H1 (cell line): ENCODE measurements at regions not wholly inside any gene's neighbourhood (a gene's known extent, or its start where the extent isn't known, plus 50 kb on each side); places are given as distances from the start of the nearest gene placed in this dataset.
A peak's percentile ranks its signal among the peaks of the same experiment; 100 is the strongest.

Experiments used
- CTCF ChIA-PET: fragments of 300-600 bp; sonication (Branson Sonifier 250); formaldehyde crosslinking; loops from one replicate; lab custom pipeline; 2021; ENCODE audit not compliant: partially characterized antibody; lab: Charles Lee
- POLR2A ChIA-PET: fragments of 300-600 bp; sonication (Branson Sonifier 250); formaldehyde crosslinking; loops from one replicate; lab custom pipeline; 2021; ENCODE audit warnings: inconsistent platforms; ENCODE audit not compliant: partially characterized antibody; lab: Charles Lee
- DNase-seq, 2 experiments: peaks; one replicate each; pipeline versions ENCODE4 v3.0.0 to v3.0.0-alpha.2; 2010 to 2022; ENCODE audit warnings: low spot score in 2 of 2, low read depth in 1 of 2, mixed read lengths in 1 of 2
- FAIRE-seq: peaks from 2 replicates; lab custom pipeline; 2011; peaks lifted over from hg19 to GRCh38; lab: Jason Lieb, UNC
- H2AFZ ChIP-seq: 2 replicates; pipeline ENCODE4 v1.8.1; 2012; ENCODE audit warnings: low read length, inconsistent platforms
- H2AK5ac ChIP-seq: 2 replicates; pipeline ENCODE4 v1.6.1; 2013; ENCODE audit warnings: low read depth, low read length
- H2BK120ac ChIP-seq: replicated peaks from 2 replicates; pipeline ENCODE3; 2013; ENCODE audit warnings: low read depth, low read length, inconsistent platforms
- H2BK12ac ChIP-seq: 2 replicates; pipeline ENCODE4 v1.6.1; 2013; ENCODE audit warnings: low read depth, low read length
- H2BK15ac ChIP-seq: 2 replicates; pipeline ENCODE4 v1.6.1; 2013; ENCODE audit warnings: low read length
- H2BK20ac ChIP-seq: 2 replicates; pipeline ENCODE4 v1.6.1; 2013; ENCODE audit warnings: low read length
- H2BK5ac ChIP-seq: 2 replicates; pipeline ENCODE4 v1.6.1; 2013; ENCODE audit warnings: low read depth, low read length
- H3K14ac ChIP-seq: 2 replicates; pipeline ENCODE4 v1.6.1; 2013; ENCODE audit warnings: inconsistent platforms; ENCODE audit not compliant: insufficient read length
- H3K18ac ChIP-seq: 2 replicates; pipeline ENCODE4 v1.6.1; 2013; ENCODE audit warnings: low read length; ENCODE audit errors: extremely low read depth
- H3K23ac ChIP-seq: 2 replicates; pipeline ENCODE4 v1.6.1; 2013; ENCODE audit warnings: inconsistent platforms; ENCODE audit not compliant: insufficient read length
- H3K23me2 ChIP-seq: 2 replicates; pipeline ENCODE4 v1.6.1; 2013; ENCODE audit warnings: low read depth, low read length
- H3K27ac ChIP-seq: 2 replicates; pipeline ENCODE4 v1.6.1; 2011; ENCODE audit warnings: low read depth, low read length, inconsistent platforms
- H3K27me3 ChIP-seq, 4 experiments: replicated peaks in 1 of 4; 1 replicate in 1 of 4; 2 replicates in 3 of 4; pipeline versions ENCODE4 v1.6.1 to v1.8.1; 2011 to 2013; ENCODE audit warnings: low read length in 3 of 4, mild to moderate bottlenecking in 3 of 4, inconsistent platforms in 2 of 4, mixed read lengths in 2 of 4, moderate library complexity in 1 of 4; ENCODE audit not compliant: control insufficient read depth in 3 of 4, insufficient read depth in 3 of 4; ENCODE audit errors: extremely low read depth in 1 of 4
- H3K36me3 ChIP-seq, 4 experiments: 2 replicates each; pipeline versions ENCODE4 v1.6.1 to v1.8.1; 2011 to 2013; ENCODE audit warnings: mild to moderate bottlenecking in 4 of 4, low read length in 3 of 4, moderate library complexity in 2 of 4, control low read depth in 1 of 4, inconsistent platforms in 1 of 4; ENCODE audit not compliant: insufficient read depth in 4 of 4, control insufficient read depth in 2 of 4
- H3K4ac ChIP-seq: replicated peaks from 2 replicates; pipeline ENCODE3; 2013; ENCODE audit warnings: low read length, low read depth, mixed read lengths, inconsistent platforms; ENCODE audit not compliant: insufficient read length
- H3K4me1 ChIP-seq, 4 experiments: replicated peaks in 1 of 4; 1 replicate in 1 of 4; 2 replicates in 3 of 4; pipeline versions ENCODE4 v1.6.1 to v1.8.1; 2011 to 2013; ENCODE audit warnings: low read length in 3 of 4, inconsistent platforms in 2 of 4, mixed read lengths in 1 of 4; ENCODE audit not compliant: insufficient read depth in 4 of 4, control insufficient read depth in 3 of 4
- H3K4me2 ChIP-seq, 2 experiments: 2 replicates each; pipeline versions ENCODE4 v1.6.1 to v1.8.1; 2011 to 2013; ENCODE audit warnings: low read depth in 2 of 2, low read length in 2 of 2, control low read depth in 1 of 2, inconsistent platforms in 1 of 2, mild to moderate bottlenecking in 1 of 2; ENCODE audit not compliant: insufficient read depth in 1 of 2
- H3K4me3 ChIP-seq, 4 experiments: fragments of 200-600, 300-600 bp in 1 of 4; sonication (generic), shearing (Covaris generic), sonication (Bioruptor Twin) in 1 of 4; 2 replicates each; pipeline versions ENCODE4 v1.5.1 to v1.8.1; 2011 to 2016; ENCODE audit warnings: low read length in 4 of 4, low read depth in 3 of 4, control low read depth in 2 of 4, inconsistent platforms in 2 of 4, mild to moderate bottlenecking in 2 of 4, mixed read lengths in 1 of 4, moderate library complexity in 1 of 4; ENCODE audit not compliant: insufficient read depth in 2 of 4; ENCODE audit errors: extremely low read depth in 1 of 4
- H3K56ac ChIP-seq: replicated peaks from 2 replicates; pipeline ENCODE3; 2013; ENCODE audit warnings: low read depth, mild to moderate bottlenecking, mixed read lengths, low read length, inconsistent platforms; ENCODE audit not compliant: insufficient read length
- H3K79me1 ChIP-seq: 2 replicates; pipeline ENCODE4 v1.6.1; 2013; ENCODE audit warnings: low read depth, low read length, control low read depth
- H3K79me2 ChIP-seq, 2 experiments: 2 replicates each; pipeline versions ENCODE4 v1.6.1 to v1.8.1; 2012 to 2013; ENCODE audit warnings: low read length in 2 of 2, mild to moderate bottlenecking in 2 of 2, inconsistent platforms in 1 of 2; ENCODE audit not compliant: insufficient read depth in 2 of 2, control insufficient read depth in 1 of 2
- H3K9ac ChIP-seq, 4 experiments: replicated peaks in 1 of 4; 1 replicate in 1 of 4; 2 replicates in 3 of 4; pipeline versions ENCODE4 v1.6.1 to v1.8.1; 2011 to 2013; ENCODE audit warnings: low read depth in 3 of 4, low read length in 3 of 4, control low read depth in 2 of 4, mild to moderate bottlenecking in 2 of 4, moderate library complexity in 2 of 4, inconsistent platforms in 1 of 4; ENCODE audit errors: extremely low read depth in 1 of 4
- H3K9me3 ChIP-seq, 2 experiments: 2 replicates each; pipeline versions ENCODE4 v1.6.1 to v1.8.1; 2012 to 2013; ENCODE audit warnings: mild to moderate bottlenecking in 2 of 2, moderate library complexity in 2 of 2, control low read depth in 1 of 2, inconsistent platforms in 1 of 2, low read depth in 1 of 2, low read length in 1 of 2, mixed read lengths in 1 of 2; ENCODE audit not compliant: insufficient read depth in 2 of 2
- H4K20me1 ChIP-seq, 2 experiments: replicated peaks in 1 of 2; 2 replicates each; pipeline versions ENCODE3 to v1.8.1; 2011 to 2013; ENCODE audit warnings: inconsistent platforms in 2 of 2, low read length in 2 of 2, mild to moderate bottlenecking in 1 of 2; ENCODE audit not compliant: insufficient read depth in 2 of 2, control insufficient read depth in 1 of 2
- H4K5ac ChIP-seq: 2 replicates; pipeline ENCODE4 v1.6.1; 2013; ENCODE audit warnings: low read length, low read depth, mixed read lengths, inconsistent platforms; ENCODE audit not compliant: insufficient read length
- H4K8ac ChIP-seq: 2 replicates; pipeline ENCODE4 v1.8.0; 2013; ENCODE audit warnings: mild to moderate bottlenecking, moderate library complexity, low read length, inconsistent platforms; ENCODE audit not compliant: insufficient read depth; ENCODE audit errors: extremely low read depth
- H4K91ac ChIP-seq: replicated peaks from 2 replicates; pipeline ENCODE3; 2013; ENCODE audit warnings: low read length, mixed read lengths, inconsistent platforms; ENCODE audit not compliant: insufficient read length
- CTBP2 ChIP-seq: IDR thresholded peaks from 2 replicates; pipeline ENCODE4 v1.7.0; 2011; ENCODE audit warnings: borderline replicate concordance, mild to moderate bottlenecking, moderate library complexity, mixed read lengths, low read length; ENCODE audit not compliant: insufficient read depth, insufficient read length
- HDAC6 ChIP-seq: IDR thresholded peaks from one replicate; pipeline ENCODE4 v1.7.1; 2012; ENCODE audit warnings: low read depth, mild to moderate bottlenecking, inconsistent platforms, low read length, moderate library complexity
- WGBS, 2 experiments: shearing (Covaris generic) in 1 of 2; methylation state at CpG; one replicate each; pipeline versions ENCODE4 v1.1.6 to v1.1.7; 2013 to 2015; ENCODE audit warnings: low lambda C conversion rate in 2 of 2, mixed read lengths in 2 of 2, inconsistent platforms in 1 of 2, low coverage in 1 of 2, missing lambda C conversion rate in 1 of 2; ENCODE audit not compliant: insufficient replicate concordance in 2 of 2, insufficient coverage in 1 of 2, insufficient read length in 1 of 2; ENCODE audit errors: extremely low coverage in 1 of 2, missing lambda C conversion rate in 1 of 2; 5-methylcytosine and 5-hydroxymethylcytosine counted together
- TF ChIP-seq, protein P1 (sequence below): IDR thresholded peaks from 2 replicates; pipeline ENCODE4 v1.6.1; 2012; ENCODE audit warnings: inconsistent platforms

DNA sequence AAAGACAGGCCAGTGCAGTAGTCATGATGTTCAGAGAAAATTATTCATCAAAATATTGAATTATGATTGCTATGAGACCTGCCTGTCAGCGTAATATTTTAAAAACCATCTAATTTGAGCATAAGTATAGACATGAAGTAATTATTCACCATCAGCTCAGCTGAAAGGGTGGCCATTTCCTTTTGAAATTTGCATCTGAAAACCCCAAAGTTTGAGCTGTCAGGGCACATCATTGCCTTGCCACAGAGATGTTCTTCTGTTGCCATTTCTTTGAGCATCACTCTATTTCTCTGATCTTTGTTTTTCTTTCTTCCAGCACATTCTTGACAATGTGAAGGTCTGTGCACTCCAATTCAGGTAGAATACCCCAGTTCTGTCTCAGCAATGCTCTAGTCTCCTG is 147.5 kb upstream of the RHOBTB1 start:
- Histone ChIP-seq H3K4me2 (no peak overlapping the region), H3K4me1 (peaks cover 0 to 5% (median 2%) of the 10 kb centered on the region in 4 experiments; a peak in 2 of 7 replicates), H2BK12ac (no peak overlapping the region), H2BK120ac (no peak overlapping the region), H3K79me1 (no peaks in the 10 kb centered on the region), H3K79me2 (no peaks in the 10 kb centered on the region), H3K4ac (no peak overlapping the region), H4K91ac (no peak overlapping the region), H4K20me1 (no peaks in the 10 kb centered on the region), H3K9me3 (no peaks in the 10 kb centered on the region), H3K18ac (no peak overlapping the region), H3K56ac (no peak overlapping the region), H4K5ac (no peak overlapping the region), H2BK15ac (no peak overlapping the region), H2BK20ac (no peak overlapping the region), H3K4me3 (no peak overlapping the region), H3K27me3 (no peaks in the 10 kb centered on the region), H2AK5ac (no peak overlapping the region)
- DNase-seq, result no peak
- peak; percentile 19 for FAIRE-seq
- CTCF ChIA-PET, result no interaction called here
- TF ChIP-seq HDAC6 (no peak), CTBP2 (no peak)
- TF ChIP-seq, protein P1, sequence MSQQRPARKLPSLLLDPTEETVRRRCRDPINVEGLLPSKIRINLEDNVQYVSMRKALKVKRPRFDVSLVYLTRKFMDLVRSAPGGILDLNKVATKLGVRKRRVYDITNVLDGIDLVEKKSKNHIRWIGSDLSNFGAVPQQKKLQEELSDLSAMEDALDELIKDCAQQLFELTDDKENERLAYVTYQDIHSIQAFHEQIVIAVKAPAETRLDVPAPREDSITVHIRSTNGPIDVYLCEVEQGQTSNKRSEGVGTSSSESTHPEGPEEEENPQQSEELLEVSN, result no peak
- TF ChIP-seq, all 59 proteins: peak for 0
- Histone ChIP-seq H4K8ac (no peak overlapping the region), H3K36me3 (no peaks in the 10 kb centered on the region), H3K23me2 (no peaks in the 10 kb centered on the region), H3K14ac (no peak overlapping the region), H2AFZ (no peak overlapping the region), H3K27ac (no peak overlapping the region), H2BK5ac (no peak overlapping the region), H3K9ac (no peak overlapping the region), H3K23ac (no peak overlapping the region)
- POLR2A ChIA-PET, result no interaction called here
- 92% methylated on average over 1 of the region's 1 CpG; no CpG with 5 or more reads in 1 of the 2 experiments for WGBS, 2 experiments
